ENCODE measurements at regions not wholly inside any gene's neighbourhood (a gene's known extent, or its start where the extent isn't known, plus 50 kb on each side); places are given as distances from the start of the nearest gene placed in this dataset.

DNA sequence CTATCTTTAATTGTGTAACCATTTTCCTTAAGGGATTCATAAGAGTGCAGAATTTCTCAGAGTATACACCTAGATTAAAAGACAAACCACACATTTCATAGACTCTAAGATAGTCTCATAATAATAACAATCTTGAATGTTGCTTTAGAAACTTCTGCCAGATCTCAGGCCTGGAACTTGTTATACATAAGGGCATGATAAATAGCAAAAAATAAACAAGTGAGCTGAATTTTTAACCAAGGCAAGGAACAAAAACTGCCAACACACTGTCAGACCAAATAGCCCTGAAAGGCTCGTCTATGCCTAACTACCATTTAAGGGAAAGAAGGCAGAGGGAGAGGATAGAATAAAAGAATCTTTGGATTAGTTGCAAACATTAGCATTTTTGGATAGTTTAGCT lies 65.8 kb upstream of the SEMA3C start:
- TF ChIP-seq ARNT (IDR thresholded peaks at IDR 0.05) (no peak), HDGF (IDR thresholded peaks at IDR 0.05; ENCODE audit: borderline replicate concordance) (no peak), FOXM1 (IDR thresholded peaks at IDR 0.05; ENCODE audit: borderline replicate concordance) (no peak), CTBP1 (IDR thresholded peaks at IDR 0.05; ENCODE audit: borderline replicate concordance) (no peak), SUZ12 (IDR thresholded peaks at IDR 0.05) (no peak), SP1 (IDR thresholded peaks at IDR 0.05) (no peak), ELF4 (IDR thresholded peaks at IDR 0.05) (no peak), FOXA1 (IDR thresholded peaks at IDR 0.05) (no peak), TARDBP (IDR thresholded peaks at IDR 0.05) (no peak), BHLHE40 (IDR thresholded peaks at IDR 0.05; ENCODE audit: borderline replicate concordance) (no peak), LEF1 (IDR thresholded peaks at IDR 0.05; ENCODE audit: borderline replicate concordance) (no peak), L3MBTL2 (conservative IDR thresholded peaks at IDR 0.05) (no peak)
- TF ChIP-seq, protein P1, sequence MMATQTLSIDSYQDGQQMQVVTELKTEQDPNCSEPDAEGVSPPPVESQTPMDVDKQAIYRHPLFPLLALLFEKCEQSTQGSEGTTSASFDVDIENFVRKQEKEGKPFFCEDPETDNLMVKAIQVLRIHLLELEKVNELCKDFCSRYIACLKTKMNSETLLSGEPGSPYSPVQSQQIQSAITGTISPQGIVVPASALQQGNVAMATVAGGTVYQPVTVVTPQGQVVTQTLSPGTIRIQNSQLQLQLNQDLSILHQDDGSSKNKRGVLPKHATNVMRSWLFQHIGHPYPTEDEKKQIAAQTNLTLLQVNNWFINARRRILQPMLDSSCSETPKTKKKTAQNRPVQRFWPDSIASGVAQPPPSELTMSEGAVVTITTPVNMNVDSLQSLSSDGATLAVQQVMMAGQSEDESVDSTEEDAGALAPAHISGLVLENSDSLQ (IDR thresholded peaks at IDR 0.05): no peak
- no peak for DNase-seq (ENCODE audit: extremely low spot score)
- ChIA-PET CTCF (interaction anchor here (0.6 kb wide), 1 partner anchor 21 kb away, joined by 3 read pairs; no protein-coding TSS in a partner anchor), POLR2A (no interaction called here)

DNA sequence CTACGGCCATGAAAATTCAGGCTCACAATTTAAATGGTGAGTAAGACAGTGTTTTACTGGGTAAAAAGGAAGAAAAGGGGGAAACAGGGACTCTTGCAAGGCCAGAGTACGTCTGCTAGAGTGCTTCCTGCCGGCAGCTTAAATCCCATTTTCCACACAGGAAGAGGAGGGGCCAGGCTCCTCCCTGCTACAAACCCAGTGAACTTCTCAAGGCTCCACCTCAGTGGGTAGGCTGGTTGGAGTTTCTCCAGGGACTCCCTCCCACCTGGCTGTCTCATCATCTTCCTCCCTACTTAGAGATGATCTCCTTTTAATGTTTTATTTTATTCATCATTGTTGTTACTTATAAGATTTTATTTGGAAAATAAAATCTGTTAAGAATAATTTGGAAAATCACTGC lies 62.6 kb upstream of the SEMA3C start:
- no peak for DNase-seq (ENCODE audit: extremely low spot score)
- TF ChIP-seq ELF4 (IDR thresholded peaks at IDR 0.05) (no peak), HDGF (IDR thresholded peaks at IDR 0.05; ENCODE audit: borderline replicate concordance) (no peak), CTBP1 (IDR thresholded peaks at IDR 0.05; ENCODE audit: borderline replicate concordance) (no peak), TARDBP (IDR thresholded peaks at IDR 0.05) (no peak), SP1 (IDR thresholded peaks at IDR 0.05) (no peak), ZNF384 (IDR thresholded peaks at IDR 0.05) (no peak), FOXM1 (IDR thresholded peaks at IDR 0.05; ENCODE audit: borderline replicate concordance) (no peak), BHLHE40 (IDR thresholded peaks at IDR 0.05; ENCODE audit: borderline replicate concordance) (no peak), LEF1 (IDR thresholded peaks at IDR 0.05; ENCODE audit: borderline replicate concordance) (no peak), FOXK2 (IDR thresholded peaks at IDR 0.05) (no peak), ARNT (IDR thresholded peaks at IDR 0.05) (no peak), L3MBTL2 (conservative IDR thresholded peaks at IDR 0.05) (no peak), SUZ12 (IDR thresholded peaks at IDR 0.05) (no peak), FOXA1 (IDR thresholded peaks at IDR 0.05) (no peak), NFRKB (IDR thresholded peaks at IDR 0.05) (no peak)
- TF ChIP-seq, protein P1 (IDR thresholded peaks at IDR 0.05): no peak
- ChIA-PET CTCF (no interaction called here), POLR2A (no interaction called here)

DNA sequence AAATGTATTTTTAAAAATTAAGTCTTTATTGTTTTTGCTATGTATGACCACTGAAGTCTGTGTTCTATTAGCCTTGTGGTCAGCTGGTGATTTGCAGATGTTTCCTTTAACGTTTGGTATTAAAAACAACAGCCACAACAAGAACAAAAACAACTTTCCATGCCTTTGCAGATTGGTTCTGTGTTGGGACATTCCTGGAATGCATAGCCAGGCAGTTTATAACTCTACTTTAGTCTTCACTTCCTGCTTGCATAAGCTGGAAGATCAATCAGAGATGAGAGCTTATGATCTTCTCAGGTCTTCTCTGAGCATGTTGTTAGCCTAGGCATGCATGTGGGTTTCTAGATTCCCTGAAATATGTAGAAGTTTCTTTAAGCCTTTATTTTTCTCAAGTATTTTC lies 58.9 kb upstream of the SEMA3C start:
- DNase-seq (ENCODE audit: extremely low spot score): no peak
- ChIA-PET CTCF (no interaction called here), POLR2A (no interaction called here)
- TF ChIP-seq HDGF (IDR thresholded peaks at IDR 0.05; ENCODE audit: borderline replicate concordance) (no peak), TARDBP (IDR thresholded peaks at IDR 0.05) (no peak), ARNT (IDR thresholded peaks at IDR 0.05) (no peak), CTBP1 (IDR thresholded peaks at IDR 0.05; ENCODE audit: borderline replicate concordance) (no peak), FOXA1 (IDR thresholded peaks at IDR 0.05) (no peak), NFRKB (IDR thresholded peaks at IDR 0.05) (no peak), LEF1 (IDR thresholded peaks at IDR 0.05; ENCODE audit: borderline replicate concordance) (no peak), SUZ12 (IDR thresholded peaks at IDR 0.05) (no peak), FOXM1 (IDR thresholded peaks at IDR 0.05; ENCODE audit: borderline replicate concordance) (no peak), ZNF384 (IDR thresholded peaks at IDR 0.05) (no peak), ELF4 (IDR thresholded peaks at IDR 0.05) (no peak), FOXK2 (IDR thresholded peaks at IDR 0.05) (no peak), L3MBTL2 (conservative IDR thresholded peaks at IDR 0.05) (no peak), BHLHE40 (IDR thresholded peaks at IDR 0.05; ENCODE audit: borderline replicate concordance) (no peak), SP1 (IDR thresholded peaks at IDR 0.05) (no peak)
- TF ChIP-seq, protein P1 (IDR thresholded peaks at IDR 0.05): no peak

- CTCF ChIA-PET: no interaction called here
- POLR2A ChIA-PET: no interaction called here
- TF ChIP-seq, protein P1 (IDR thresholded peaks at IDR 0.05): no peak
- TF ChIP-seq NFRKB (IDR thresholded peaks at IDR 0.05) (no peak), ZNF384 (IDR thresholded peaks at IDR 0.05) (no peak), ARNT (IDR thresholded peaks at IDR 0.05) (no peak)
- no peak for DNase-seq (ENCODE audit: extremely low spot score)
Measured at GRCh38 chr7:80974396-80975358, 55.8 kb upstream of the SEMA3C start.

DNA sequence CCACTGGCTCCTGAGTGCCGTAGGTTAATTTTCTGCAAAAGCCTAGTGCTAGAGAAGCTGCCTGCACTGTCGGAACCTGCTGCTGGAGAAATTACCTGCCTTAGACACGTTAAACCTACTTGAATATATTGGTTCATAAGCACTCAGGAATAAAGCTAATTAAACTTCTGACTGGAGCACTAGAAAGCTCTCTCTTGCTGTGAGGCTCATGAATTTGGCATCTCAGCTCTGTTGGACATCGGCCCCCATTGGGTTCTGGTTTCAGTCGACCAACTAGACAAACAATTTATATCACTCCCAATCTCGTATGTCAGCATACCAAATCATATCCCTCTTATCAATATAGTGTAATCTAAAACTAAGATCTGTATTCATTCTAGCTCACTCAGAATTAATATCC lies 52.4 kb upstream of the SEMA3C start:
- DNase-seq (ENCODE audit: extremely low spot score): peak; percentile 12
- ChIA-PET CTCF (interaction anchor here (0.6 kb wide), 1 partner anchor 16 kb away, joined by 3 read pairs; no protein-coding TSS in a partner anchor), POLR2A (no interaction called here)
- TF ChIP-seq NFRKB (IDR thresholded peaks at IDR 0.05) (no peak), ZNF384 (IDR thresholded peaks at IDR 0.05) (no peak), CTBP1 (IDR thresholded peaks at IDR 0.05; ENCODE audit: borderline replicate concordance) (no peak), FOXK2 (IDR thresholded peaks at IDR 0.05) (no peak)
- TF ChIP-seq, protein P1 (IDR thresholded peaks at IDR 0.05): 0 out of 2 replicates have a peak, but pooled peaks have one; percentile 36

Measured in HEK293T (cell line).